H1 (cell line): ENCODE measurements at regions not wholly inside any gene's neighbourhood (a gene's known extent, or its start where the extent isn't known, plus 50 kb on each side); places are given as distances from the start of the nearest gene placed in this dataset.

Experiments
- CTCF ChIA-PET: fragments of 300-600 bp; sonication (Branson Sonifier 250); formaldehyde crosslinking; loops from one replicate; lab custom pipeline; 2021; ENCODE audit not compliant: partially characterized antibody; lab: Charles Lee
- POLR2A ChIA-PET: fragments of 300-600 bp; sonication (Branson Sonifier 250); formaldehyde crosslinking; loops from one replicate; lab custom pipeline; 2021; ENCODE audit warnings: inconsistent platforms; ENCODE audit not compliant: partially characterized antibody; lab: Charles Lee
- DNase-seq, 2 experiments: peaks; one replicate each; pipeline versions ENCODE4 v3.0.0 to v3.0.0-alpha.2; 2010 to 2022; ENCODE audit warnings: low spot score in 2 of 2, low read depth in 1 of 2, mixed read lengths in 1 of 2
- FAIRE-seq: peaks from 2 replicates; lab custom pipeline; 2011; peaks lifted over from hg19 to GRCh38; lab: Jason Lieb, UNC
- H2AFZ ChIP-seq: 2 replicates; pipeline ENCODE4 v1.8.1; 2012; ENCODE audit warnings: low read length, inconsistent platforms
- H2AK5ac ChIP-seq: 2 replicates; pipeline ENCODE4 v1.6.1; 2013; ENCODE audit warnings: low read depth, low read length
- H2BK120ac ChIP-seq: replicated peaks from 2 replicates; pipeline ENCODE3; 2013; ENCODE audit warnings: low read depth, low read length, inconsistent platforms
- H2BK12ac ChIP-seq: 2 replicates; pipeline ENCODE4 v1.6.1; 2013; ENCODE audit warnings: low read depth, low read length
- H2BK15ac ChIP-seq: 2 replicates; pipeline ENCODE4 v1.6.1; 2013; ENCODE audit warnings: low read length
- H2BK20ac ChIP-seq: 2 replicates; pipeline ENCODE4 v1.6.1; 2013; ENCODE audit warnings: low read length
- H2BK5ac ChIP-seq: 2 replicates; pipeline ENCODE4 v1.6.1; 2013; ENCODE audit warnings: low read depth, low read length
- H3K14ac ChIP-seq: 2 replicates; pipeline ENCODE4 v1.6.1; 2013; ENCODE audit warnings: inconsistent platforms; ENCODE audit not compliant: insufficient read length
- H3K18ac ChIP-seq: 2 replicates; pipeline ENCODE4 v1.6.1; 2013; ENCODE audit warnings: low read length; ENCODE audit errors: extremely low read depth
- H3K23ac ChIP-seq: 2 replicates; pipeline ENCODE4 v1.6.1; 2013; ENCODE audit warnings: inconsistent platforms; ENCODE audit not compliant: insufficient read length
- H3K23me2 ChIP-seq: 2 replicates; pipeline ENCODE4 v1.6.1; 2013; ENCODE audit warnings: low read depth, low read length
- H3K27ac ChIP-seq: 2 replicates; pipeline ENCODE4 v1.6.1; 2011; ENCODE audit warnings: low read depth, low read length, inconsistent platforms
- H3K27me3 ChIP-seq, 4 experiments: replicated peaks in 1 of 4; 1 replicate in 1 of 4; 2 replicates in 3 of 4; pipeline versions ENCODE4 v1.6.1 to v1.8.1; 2011 to 2013; ENCODE audit warnings: low read length in 3 of 4, mild to moderate bottlenecking in 3 of 4, inconsistent platforms in 2 of 4, mixed read lengths in 2 of 4, moderate library complexity in 1 of 4; ENCODE audit not compliant: control insufficient read depth in 3 of 4, insufficient read depth in 3 of 4; ENCODE audit errors: extremely low read depth in 1 of 4
- H3K36me3 ChIP-seq, 4 experiments: 2 replicates each; pipeline versions ENCODE4 v1.6.1 to v1.8.1; 2011 to 2013; ENCODE audit warnings: mild to moderate bottlenecking in 4 of 4, low read length in 3 of 4, moderate library complexity in 2 of 4, control low read depth in 1 of 4, inconsistent platforms in 1 of 4; ENCODE audit not compliant: insufficient read depth in 4 of 4, control insufficient read depth in 2 of 4
- H3K4ac ChIP-seq: replicated peaks from 2 replicates; pipeline ENCODE3; 2013; ENCODE audit warnings: low read length, low read depth, mixed read lengths, inconsistent platforms; ENCODE audit not compliant: insufficient read length
- H3K4me1 ChIP-seq, 4 experiments: replicated peaks in 1 of 4; 1 replicate in 1 of 4; 2 replicates in 3 of 4; pipeline versions ENCODE4 v1.6.1 to v1.8.1; 2011 to 2013; ENCODE audit warnings: low read length in 3 of 4, inconsistent platforms in 2 of 4, mixed read lengths in 1 of 4; ENCODE audit not compliant: insufficient read depth in 4 of 4, control insufficient read depth in 3 of 4
- H3K4me2 ChIP-seq, 2 experiments: 2 replicates each; pipeline versions ENCODE4 v1.6.1 to v1.8.1; 2011 to 2013; ENCODE audit warnings: low read depth in 2 of 2, low read length in 2 of 2, control low read depth in 1 of 2, inconsistent platforms in 1 of 2, mild to moderate bottlenecking in 1 of 2; ENCODE audit not compliant: insufficient read depth in 1 of 2
- H3K4me3 ChIP-seq, 4 experiments: fragments of 200-600, 300-600 bp in 1 of 4; sonication (generic), shearing (Covaris generic), sonication (Bioruptor Twin) in 1 of 4; 2 replicates each; pipeline versions ENCODE4 v1.5.1 to v1.8.1; 2011 to 2016; ENCODE audit warnings: low read length in 4 of 4, low read depth in 3 of 4, control low read depth in 2 of 4, inconsistent platforms in 2 of 4, mild to moderate bottlenecking in 2 of 4, mixed read lengths in 1 of 4, moderate library complexity in 1 of 4; ENCODE audit not compliant: insufficient read depth in 2 of 4; ENCODE audit errors: extremely low read depth in 1 of 4
- H3K56ac ChIP-seq: replicated peaks from 2 replicates; pipeline ENCODE3; 2013; ENCODE audit warnings: low read depth, mild to moderate bottlenecking, mixed read lengths, low read length, inconsistent platforms; ENCODE audit not compliant: insufficient read length
- H3K79me1 ChIP-seq: 2 replicates; pipeline ENCODE4 v1.6.1; 2013; ENCODE audit warnings: low read depth, low read length, control low read depth
- H3K79me2 ChIP-seq, 2 experiments: 2 replicates each; pipeline versions ENCODE4 v1.6.1 to v1.8.1; 2012 to 2013; ENCODE audit warnings: low read length in 2 of 2, mild to moderate bottlenecking in 2 of 2, inconsistent platforms in 1 of 2; ENCODE audit not compliant: insufficient read depth in 2 of 2, control insufficient read depth in 1 of 2
- H3K9ac ChIP-seq, 4 experiments: replicated peaks in 1 of 4; 1 replicate in 1 of 4; 2 replicates in 3 of 4; pipeline versions ENCODE4 v1.6.1 to v1.8.1; 2011 to 2013; ENCODE audit warnings: low read depth in 3 of 4, low read length in 3 of 4, control low read depth in 2 of 4, mild to moderate bottlenecking in 2 of 4, moderate library complexity in 2 of 4, inconsistent platforms in 1 of 4; ENCODE audit errors: extremely low read depth in 1 of 4
- H3K9me3 ChIP-seq, 2 experiments: 2 replicates each; pipeline versions ENCODE4 v1.6.1 to v1.8.1; 2012 to 2013; ENCODE audit warnings: mild to moderate bottlenecking in 2 of 2, moderate library complexity in 2 of 2, control low read depth in 1 of 2, inconsistent platforms in 1 of 2, low read depth in 1 of 2, low read length in 1 of 2, mixed read lengths in 1 of 2; ENCODE audit not compliant: insufficient read depth in 2 of 2
- H4K20me1 ChIP-seq, 2 experiments: replicated peaks in 1 of 2; 2 replicates each; pipeline versions ENCODE3 to v1.8.1; 2011 to 2013; ENCODE audit warnings: inconsistent platforms in 2 of 2, low read length in 2 of 2, mild to moderate bottlenecking in 1 of 2; ENCODE audit not compliant: insufficient read depth in 2 of 2, control insufficient read depth in 1 of 2
- H4K5ac ChIP-seq: 2 replicates; pipeline ENCODE4 v1.6.1; 2013; ENCODE audit warnings: low read length, low read depth, mixed read lengths, inconsistent platforms; ENCODE audit not compliant: insufficient read length
- H4K8ac ChIP-seq: 2 replicates; pipeline ENCODE4 v1.8.0; 2013; ENCODE audit warnings: mild to moderate bottlenecking, moderate library complexity, low read length, inconsistent platforms; ENCODE audit not compliant: insufficient read depth; ENCODE audit errors: extremely low read depth
- H4K91ac ChIP-seq: replicated peaks from 2 replicates; pipeline ENCODE3; 2013; ENCODE audit warnings: low read length, mixed read lengths, inconsistent platforms; ENCODE audit not compliant: insufficient read length
- CHD1 ChIP-seq: IDR thresholded peaks from 2 replicates; pipeline ENCODE4 v1.6.1; 2012; ENCODE audit warnings: low read depth, low read length, improper control_type of control experiment
- CTCF ChIP-seq, 3 experiments: IDR thresholded peaks; 1 replicate in 2 of 3; 2 replicates in 1 of 3; pipeline versions ENCODE4 v1.5.1 to v1.6.1; 2011; ENCODE audit warnings: low read length in 3 of 3, mild to moderate bottlenecking in 3 of 3, inconsistent platforms in 2 of 3, low read depth in 1 of 3, moderate library complexity in 1 of 3; ENCODE audit not compliant: insufficient read depth in 1 of 3; ENCODE audit errors: control extremely low read depth in 1 of 3
- EGR1 ChIP-seq: IDR thresholded peaks from 2 replicates; pipeline ENCODE4 v1.6.1; 2011; ENCODE audit warnings: low read depth, low read length, borderline replicate concordance
- GABPA ChIP-seq: IDR thresholded peaks from 2 replicates; pipeline ENCODE4 v1.6.1; 2011; ENCODE audit warnings: mild to moderate bottlenecking, low read length, moderate library complexity, borderline replicate concordance; ENCODE audit not compliant: insufficient read depth
- HDAC2 ChIP-seq, 2 experiments: fragments of 300-600 bp in 1 of 2; sonication (generic) in 1 of 2; IDR thresholded peaks; 2 replicates each; pipeline ENCODE4 v1.6.1; 2011 to 2012; ENCODE audit warnings: low read depth in 2 of 2, low read length in 2 of 2, mild to moderate bottlenecking in 2 of 2, moderate library complexity in 2 of 2, borderline replicate concordance in 1 of 2, inconsistent platforms in 1 of 2
- JUN ChIP-seq: IDR thresholded peaks from 2 replicates; pipeline ENCODE4 v1.6.1; 2011; ENCODE audit warnings: low read depth, mild to moderate bottlenecking, improper control_type of control experiment, low read length
- KDM1A ChIP-seq: fragments of 200-600, 300-600 bp; sonication (generic); IDR thresholded peaks from 2 replicates; pipeline ENCODE4 v1.7.1; 2016; ENCODE audit warnings: mild to moderate bottlenecking, low read length, borderline replicate concordance
- PHF8 ChIP-seq: fragments of 200-600 bp; sonication (generic); conservative IDR thresholded peaks from 2 replicates; pipeline ENCODE4 v1.7.1; 2012; ENCODE audit warnings: low read depth, mild to moderate bottlenecking, inconsistent platforms, low read length, moderate library complexity
- RBBP5 ChIP-seq: IDR thresholded peaks from 2 replicates; pipeline ENCODE4 v1.7.1; 2012; ENCODE audit warnings: low read depth, mild to moderate bottlenecking, inconsistent platforms, low read length, moderate library complexity, borderline replicate concordance
- SIRT6 ChIP-seq: IDR thresholded peaks from one replicate; pipeline ENCODE4 v1.7.1; 2012; ENCODE audit warnings: low read length, inconsistent platforms
- TBP ChIP-seq: IDR thresholded peaks from 2 replicates; pipeline ENCODE4 v1.6.1; 2011; ENCODE audit warnings: low read depth, low read length, improper control_type of control experiment
- TCF12 ChIP-seq: IDR thresholded peaks from 2 replicates; pipeline ENCODE4 v1.6.1; 2011; ENCODE audit warnings: low read depth, mild to moderate bottlenecking, low read length
- WGBS, 2 experiments: shearing (Covaris generic) in 1 of 2; methylation state at CpG; one replicate each; pipeline versions ENCODE4 v1.1.6 to v1.1.7; 2013 to 2015; ENCODE audit warnings: low lambda C conversion rate in 2 of 2, mixed read lengths in 2 of 2, inconsistent platforms in 1 of 2, low coverage in 1 of 2, missing lambda C conversion rate in 1 of 2; ENCODE audit not compliant: insufficient replicate concordance in 2 of 2, insufficient coverage in 1 of 2, insufficient read length in 1 of 2; ENCODE audit errors: extremely low coverage in 1 of 2, missing lambda C conversion rate in 1 of 2; 5-methylcytosine and 5-hydroxymethylcytosine counted together

- Histone ChIP-seq H3K27me3 (no peaks in the 10 kb centered on the region), H2BK5ac (no peak overlapping the region), H2BK15ac (no peak overlapping the region), H3K9me3 (no peaks in the 10 kb centered on the region), H2AK5ac (no peak overlapping the region), H3K79me1 (no peaks in the 10 kb centered on the region), H3K23ac (no peak overlapping the region), H3K23me2 (no peaks in the 10 kb centered on the region), H4K8ac (no peak overlapping the region), H4K91ac (no peak overlapping the region), H3K4ac (no peak overlapping the region), H3K56ac (no peak overlapping the region), H2BK12ac (no peak overlapping the region), H3K79me2 (no peaks in the 10 kb centered on the region), H4K5ac (no peak overlapping the region), H2AFZ (no peak overlapping the region), H3K27ac (no peak overlapping the region), H4K20me1 (no peaks in the 10 kb centered on the region), H3K14ac (no peak overlapping the region), H3K4me1 (no peaks in the 10 kb centered on the region), H2BK120ac (no peak overlapping the region), H3K4me2 (no peak overlapping the region), H3K4me3 (no peak overlapping the region), H3K9ac (no peak overlapping the region), H3K18ac (no peak overlapping the region), H3K36me3 (no peaks in the 10 kb centered on the region), H2BK20ac (no peak overlapping the region)
- ChIA-PET CTCF (interaction anchor here (0.7 kb wide), 1 partner anchor 11 kb away, joined by 3 read pairs; no protein-coding TSS in a partner anchor), POLR2A (no interaction called here)
- DNase-seq (no peak), FAIRE-seq (no peak)
- whole genome bisulfite sequencing, 2 experiments = 97% methylated on average over 2 of the region's 2 CpGs; no CpG with 5 or more reads in 1 of the 2 experiments
- no peak for TF ChIP-seq PHF8
- no peak for TF ChIP-seq HDAC2 (IDR thresholded peaks at IDR 0.05; ENCODE audit: borderline replicate concordance in 1 of 2, low read depth in 2 of 2, low read length in 2 of 2)
- no peak for TF ChIP-seq RBBP5
- TF ChIP-seq TCF12 = no peak
- TF ChIP-seq TBP = no peak
- TF ChIP-seq SIRT6 = no peak
- TF ChIP-seq EGR1 = no peak
- TF ChIP-seq GABPA = no peak
- no peak for TF ChIP-seq KDM1A
- TF ChIP-seq CTCF (IDR thresholded peaks at IDR 0.05; ENCODE audit: control extremely low read depth in 1 of 3, insufficient read depth in 1 of 3, low read depth in 1 of 3, low read length in 3 of 3) = no peak
- no peak for TF ChIP-seq CHD1
- TF ChIP-seq JUN = no peak
Measured at GRCh38 chr19:33957804-33958203, 161.1 kb downstream of the KCTD15 start.
